Endothelial cell of hepatic sinusoid (primary cell): ENCODE measurements at regions not wholly inside any gene's neighbourhood (a gene's known extent, or its start where the extent isn't known, plus 50 kb on each side); places are given as distances from the start of the nearest gene placed in this dataset.

ENCODE experiments used
- in situ Hi-C: cut with HindIII; loops from 2 replicates; pipeline ENCODE4 v1.10.0; 2017; ENCODE audit warnings: low sequenced_read_pairs

GRCh38 chr16:86632206-86632605 lies 53.9 kb downstream of the FOXL1 start:
- in situ Hi-C loops = no loop called here

GRCh38 chr16:86632944-86633343 lies 54.6 kb downstream of the FOXL1 start:
- in situ Hi-C loops = no loop called here

- in situ Hi-C loops = no loop called here
Observed at GRCh38 chr16:86634292-86634691, 55.9 kb downstream of the FOXL1 start.

- in situ Hi-C loops = no loop called here
Observed at GRCh38 chr16:86635176-86635876, 57.0 kb downstream of the FOXL1 start.

GRCh38 chr16:86635926-86636325 lies 57.6 kb downstream of the FOXL1 start:
- in situ Hi-C loops = no loop called here

GRCh38 chr16:86637744-86638143 lies 59.4 kb downstream of the FOXL1 start:
- in situ Hi-C loops = no loop called here

- in situ Hi-C loops = no loop called here
Observed at GRCh38 chr16:86638642-86639041, 60.3 kb downstream of the FOXL1 start.

GRCh38 chr16:86639354-86639753 lies 61.0 kb downstream of the FOXL1 start:
- in situ Hi-C loops = no loop called here

- in situ Hi-C loops = no loop called here
Observed at GRCh38 chr16:86640265-86640843, 62.0 kb downstream of the FOXL1 start.

GRCh38 chr16:86642087-86642486 lies 63.7 kb downstream of the FOXL1 start:
- in situ Hi-C loops = no loop called here

- in situ Hi-C loops = no loop called here
Observed at GRCh38 chr16:86643671-86644070, 65.3 kb downstream of the FOXL1 start.

GRCh38 chr16:86647561-86647960 lies 69.2 kb downstream of the FOXL1 start:
- in situ Hi-C loops = no loop called here

GRCh38 chr16:86649875-86650274 lies 71.5 kb downstream of the FOXL1 start:
- in situ Hi-C loops = no loop called here

- in situ Hi-C loops = no loop called here
Observed at GRCh38 chr16:86651013-86651627, 72.8 kb downstream of the FOXL1 start.

- in situ Hi-C loops = no loop called here
Observed at GRCh38 chr16:86651823-86652222, 73.5 kb downstream of the FOXL1 start.

- in situ Hi-C loops = no loop called here
Observed at GRCh38 chr16:86653285-86654006, 75.1 kb downstream of the FOXL1 start.

- in situ Hi-C loops = no loop called here
Observed at GRCh38 chr16:86657972-86658371, 79.6 kb downstream of the FOXL1 start.

GRCh38 chr16:86660623-86661022 lies 82.3 kb downstream of the FOXL1 start:
- in situ Hi-C loops = loop anchor here (5.0 kb wide), 1 partner anchor 33 kb away; no protein-coding TSS in a partner anchor

GRCh38 chr16:86661706-86662105 lies 83.4 kb downstream of the FOXL1 start:
- in situ Hi-C loops = loop anchor here (5.0 kb wide), 1 partner anchor 34 kb away; no protein-coding TSS in a partner anchor

GRCh38 chr16:86662195-86662594 lies 83.8 kb downstream of the FOXL1 start:
- in situ Hi-C loops = loop anchor here (5.0 kb wide), 1 partner anchor 35 kb away; no protein-coding TSS in a partner anchor

GRCh38 chr16:86662740-86663139 lies 84.4 kb downstream of the FOXL1 start:
- in situ Hi-C loops = loop anchor here (5.0 kb wide), 1 partner anchor 35 kb away; no protein-coding TSS in a partner anchor
